GM12874 (cell line): ENCODE measurements at regions not wholly inside any gene's neighbourhood (a gene's known extent, or its start where the extent isn't known, plus 50 kb on each side); places are given as distances from the start of the nearest gene placed in this dataset.
A peak's percentile ranks its signal among the peaks of the same experiment; 100 is the strongest.

ENCODE experiments used
- TF ChIP-seq, protein P1 (sequence below): IDR thresholded peaks from 2 replicates; pipeline ENCODE4 v1.5.1; 2011; ENCODE audit warnings: low read depth, mild to moderate bottlenecking, control low read depth, low read length, moderate library complexity; ENCODE audit not compliant: insufficient read depth

DNA sequence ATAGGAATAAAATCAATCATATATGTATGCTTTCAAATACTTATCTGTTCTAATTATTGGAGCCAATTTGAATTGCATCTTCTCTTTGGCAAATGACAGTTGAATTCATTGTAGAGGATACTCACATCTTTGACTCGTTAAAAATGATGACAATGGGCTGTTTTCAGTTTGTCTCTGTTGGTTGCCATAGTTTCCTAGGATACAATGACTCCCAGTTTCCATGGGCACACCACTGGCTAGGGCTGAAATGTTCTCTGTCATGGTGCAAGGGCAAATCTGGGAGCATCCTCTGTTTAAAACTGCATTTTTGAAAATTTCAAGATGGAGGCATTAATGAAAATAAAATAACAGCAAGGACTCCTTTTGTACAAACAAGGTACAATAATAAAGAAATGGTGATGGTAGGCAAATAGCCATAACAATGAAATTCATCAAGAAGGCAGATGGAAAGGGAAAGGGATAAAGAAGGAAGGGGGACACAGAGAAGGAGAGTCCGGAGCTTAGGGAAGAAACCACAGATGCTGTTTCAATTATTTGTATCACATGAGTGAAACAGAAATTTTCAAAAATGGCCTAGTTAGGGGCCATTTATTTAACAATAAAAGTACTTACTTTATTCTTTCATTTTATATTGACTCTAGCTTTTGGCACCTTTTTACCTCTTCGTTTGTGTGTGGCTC lies 378.8 kb upstream of the SEMA6A start:
- TF ChIP-seq, protein P1, sequence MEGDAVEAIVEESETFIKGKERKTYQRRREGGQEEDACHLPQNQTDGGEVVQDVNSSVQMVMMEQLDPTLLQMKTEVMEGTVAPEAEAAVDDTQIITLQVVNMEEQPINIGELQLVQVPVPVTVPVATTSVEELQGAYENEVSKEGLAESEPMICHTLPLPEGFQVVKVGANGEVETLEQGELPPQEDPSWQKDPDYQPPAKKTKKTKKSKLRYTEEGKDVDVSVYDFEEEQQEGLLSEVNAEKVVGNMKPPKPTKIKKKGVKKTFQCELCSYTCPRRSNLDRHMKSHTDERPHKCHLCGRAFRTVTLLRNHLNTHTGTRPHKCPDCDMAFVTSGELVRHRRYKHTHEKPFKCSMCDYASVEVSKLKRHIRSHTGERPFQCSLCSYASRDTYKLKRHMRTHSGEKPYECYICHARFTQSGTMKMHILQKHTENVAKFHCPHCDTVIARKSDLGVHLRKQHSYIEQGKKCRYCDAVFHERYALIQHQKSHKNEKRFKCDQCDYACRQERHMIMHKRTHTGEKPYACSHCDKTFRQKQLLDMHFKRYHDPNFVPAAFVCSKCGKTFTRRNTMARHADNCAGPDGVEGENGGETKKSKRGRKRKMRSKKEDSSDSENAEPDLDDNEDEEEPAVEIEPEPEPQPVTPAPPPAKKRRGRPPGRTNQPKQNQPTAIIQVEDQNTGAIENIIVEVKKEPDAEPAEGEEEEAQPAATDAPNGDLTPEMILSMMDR = no peak

DNA sequence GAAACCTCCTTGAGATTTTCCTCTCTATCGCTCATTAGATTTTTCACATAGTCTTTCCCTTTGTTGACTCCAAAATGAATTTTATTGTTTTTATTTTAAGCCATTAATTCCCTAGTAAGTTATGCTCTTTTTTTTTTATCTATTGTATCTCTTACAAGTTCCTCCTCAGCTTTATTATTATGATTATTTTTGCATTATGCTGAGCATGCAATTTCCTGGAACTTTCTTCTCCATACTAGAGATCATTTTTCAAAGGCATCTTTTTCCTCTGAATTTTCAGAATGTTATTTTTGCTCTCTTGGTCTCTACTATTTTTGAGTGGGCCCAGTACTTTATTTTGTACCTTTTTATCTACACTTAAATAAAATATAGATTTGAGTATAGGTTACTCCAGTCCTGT lies 376.6 kb upstream of the SEMA6A start:
- TF ChIP-seq, protein P1 = no peak

DNA sequence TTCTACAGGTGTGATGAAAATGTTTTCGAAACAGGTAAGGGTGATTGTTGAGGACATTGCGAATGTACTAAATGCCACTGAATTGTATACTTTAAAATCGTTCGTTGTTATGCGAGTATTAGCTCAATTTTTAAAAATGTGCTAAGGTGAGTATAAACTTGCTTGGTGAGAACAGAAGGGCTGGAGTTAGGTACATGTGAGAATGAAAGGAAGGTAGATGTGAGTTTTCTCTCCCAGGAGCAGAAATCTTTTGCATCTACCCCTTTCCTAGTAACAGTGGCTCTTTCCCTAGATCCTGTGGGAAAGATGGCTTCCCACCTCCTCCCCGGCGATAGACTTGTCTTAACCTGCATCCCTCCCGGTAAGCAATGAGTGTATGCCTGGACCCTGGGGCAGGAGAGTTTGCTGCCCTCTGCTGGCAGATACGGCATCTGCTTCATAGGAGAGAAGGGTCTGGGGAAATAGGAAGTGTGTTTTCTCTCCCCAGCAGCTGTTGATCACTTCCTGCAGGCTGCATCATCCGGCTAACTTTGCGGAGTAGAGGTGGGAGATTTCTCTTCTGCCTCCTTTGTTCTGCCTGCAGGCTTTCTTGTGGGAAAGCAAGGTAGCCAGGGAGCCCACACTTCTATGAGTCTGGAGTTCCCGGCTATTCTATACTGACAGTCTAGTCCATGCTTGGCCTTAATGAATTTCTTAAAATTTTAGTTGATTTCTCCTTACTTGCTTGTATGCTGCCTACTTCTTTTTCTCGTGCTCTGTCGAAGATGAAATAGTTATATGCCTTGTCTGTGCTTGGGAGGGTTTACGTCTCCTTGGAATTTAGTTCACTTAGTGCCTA lies 373.3 kb upstream of the SEMA6A start:
- TF ChIP-seq, protein P1 = peak; percentile 90

DNA sequence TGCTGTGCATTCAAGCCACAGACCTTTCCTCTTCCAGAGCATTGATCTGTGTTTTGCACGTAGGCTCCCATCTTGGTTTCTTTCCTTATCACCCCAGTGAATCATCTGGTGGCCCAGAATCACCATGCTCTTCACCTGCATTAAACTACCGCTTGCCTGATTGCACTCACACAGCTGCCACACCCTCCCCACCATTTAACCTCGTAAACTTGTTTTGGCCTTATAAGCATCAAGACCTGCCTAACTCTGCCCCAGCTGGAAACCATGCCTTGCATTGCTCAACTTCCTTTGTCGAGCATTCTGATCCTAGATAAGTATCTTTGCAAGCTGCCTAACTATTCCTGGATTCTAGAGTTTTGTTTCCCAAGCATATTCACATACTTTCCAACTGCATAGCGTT lies 369.6 kb upstream of the SEMA6A start:
- TF ChIP-seq, protein P1 = no peak

DNA sequence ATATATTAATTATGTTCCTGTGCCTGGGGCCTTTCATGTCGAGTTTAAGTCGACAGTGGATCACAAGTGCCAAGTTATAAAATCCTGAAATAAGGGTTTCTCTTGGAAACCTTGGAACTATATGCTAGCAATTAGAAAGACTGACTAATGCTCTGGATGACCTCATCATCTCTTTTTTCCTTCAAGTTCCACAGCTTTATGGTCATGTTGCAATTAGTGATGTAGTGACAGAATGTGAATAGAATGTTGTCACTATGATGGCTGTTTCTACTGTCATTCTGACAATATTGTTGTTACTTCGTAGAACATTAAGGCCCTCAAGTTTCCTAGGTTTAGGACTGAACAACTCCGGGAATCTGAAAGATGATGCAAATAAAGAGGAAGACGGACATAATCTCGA lies 368.0 kb upstream of the SEMA6A start:
- TF ChIP-seq, protein P1 = no peak

DNA sequence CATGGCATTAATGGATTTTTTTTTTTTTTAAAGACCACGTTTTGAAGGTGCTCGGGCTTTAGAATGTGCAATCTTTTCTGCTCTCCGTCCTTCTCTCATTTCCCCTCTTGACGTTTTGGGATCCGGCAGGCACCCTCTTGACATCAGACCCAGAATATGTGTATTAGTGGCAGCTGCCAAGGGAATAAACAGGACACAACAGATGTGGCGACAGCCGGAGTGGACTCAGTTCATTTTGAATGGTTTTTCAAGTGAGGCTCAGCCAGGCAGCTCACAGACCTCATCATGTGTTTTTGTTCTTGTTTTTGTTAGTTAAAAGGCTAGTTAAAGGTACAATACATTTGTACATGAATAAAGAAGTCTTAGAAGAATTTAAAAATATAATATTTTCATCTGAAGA lies 365.0 kb upstream of the SEMA6A start:
- TF ChIP-seq, protein P1 = no peak

DNA sequence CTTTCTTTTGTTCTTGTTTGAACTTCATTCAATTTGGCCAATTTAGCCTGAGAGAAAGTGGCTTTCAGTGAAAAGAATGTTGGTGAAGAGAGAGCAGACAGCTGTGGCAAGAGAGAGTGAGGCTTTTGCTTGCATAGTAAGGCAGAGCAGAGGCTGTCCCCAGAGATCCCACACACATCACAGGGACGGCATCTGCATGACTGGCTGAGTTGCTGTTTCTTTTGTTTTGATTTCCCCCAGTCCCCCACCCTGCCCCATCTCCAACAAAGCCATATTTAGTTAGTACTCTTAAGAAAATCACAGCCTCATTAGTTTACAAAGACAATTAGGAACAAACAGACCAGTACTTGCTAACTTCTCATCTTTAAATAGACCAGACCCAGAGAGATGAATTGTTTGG lies 363.9 kb upstream of the SEMA6A start:
- TF ChIP-seq, protein P1 = no peak
